ENCODE measurements at regions not wholly inside any gene's neighbourhood (a gene's known extent, or its start where the extent isn't known, plus 50 kb on each side); places are given as distances from the start of the nearest gene placed in this dataset.

- no peaks in the 10 kb centered on the region for H3K27me3 ChIP-seq (replicated peaks in 1 of 4; ENCODE audit: control insufficient read depth in 3 of 4, extremely low read depth in 1 of 4, insufficient read depth in 3 of 4, low read length in 3 of 4)
- no peak overlapping the region for H3K14ac ChIP-seq (ENCODE audit: insufficient read length)
- no peak for FAIRE-seq
- no peaks in the 10 kb centered on the region for H3K23me2 ChIP-seq (ENCODE audit: low read depth, low read length)
- no peak overlapping the region for H3K27ac ChIP-seq (ENCODE audit: low read depth, low read length)
- H3K4ac ChIP-seq (replicated peaks; ENCODE audit: insufficient read length, low read depth, low read length), result no peak overlapping the region
- no peaks in the 10 kb centered on the region for H3K4me1 ChIP-seq (replicated peaks in 1 of 4; ENCODE audit: control insufficient read depth in 3 of 4, insufficient read depth in 4 of 4, low read length in 3 of 4)
- H2BK15ac ChIP-seq (ENCODE audit: low read length), result no peak overlapping the region
- no peak overlapping the region for H2BK120ac ChIP-seq (replicated peaks; ENCODE audit: low read depth, low read length)
- no peak for DNase-seq (ENCODE audit: low read depth in 1 of 2, low spot score in 2 of 2)
- H4K5ac ChIP-seq (ENCODE audit: insufficient read length, low read depth, low read length), result no peak overlapping the region
- H3K56ac ChIP-seq (replicated peaks; ENCODE audit: insufficient read length, low read depth, low read length), result no peak overlapping the region
- no peak overlapping the region for H2AK5ac ChIP-seq (ENCODE audit: low read depth, low read length)
- no peaks in the 10 kb centered on the region for H3K9me3 ChIP-seq (ENCODE audit: insufficient read depth in 2 of 2, low read depth in 1 of 2, low read length in 1 of 2)
- H3K4me2 ChIP-seq (ENCODE audit: insufficient read depth in 1 of 2, low read depth in 2 of 2, low read length in 2 of 2), result no peak overlapping the region
- H3K79me2 ChIP-seq (ENCODE audit: control insufficient read depth in 1 of 2, insufficient read depth in 2 of 2, low read length in 2 of 2), result no peaks in the 10 kb centered on the region
- POLR2A ChIA-PET (ENCODE audit: partially characterized antibody), result no interaction called here
- no peak overlapping the region for H3K18ac ChIP-seq (ENCODE audit: extremely low read depth, low read length)
- H4K8ac ChIP-seq (ENCODE audit: extremely low read depth, insufficient read depth, low read length), result no peak overlapping the region
- CTCF ChIA-PET (ENCODE audit: partially characterized antibody), result no interaction called here
- no peak overlapping the region for H2BK20ac ChIP-seq (ENCODE audit: low read length)
- no peak overlapping the region for H3K23ac ChIP-seq (ENCODE audit: insufficient read length)
- H3K36me3 ChIP-seq (ENCODE audit: control insufficient read depth in 2 of 4, insufficient read depth in 4 of 4, low read length in 3 of 4), result no peaks in the 10 kb centered on the region
- H3K4me3 ChIP-seq (ENCODE audit: extremely low read depth in 1 of 4, insufficient read depth in 2 of 4, low read depth in 3 of 4, low read length in 4 of 4), result no peak overlapping the region
- H2BK12ac ChIP-seq (ENCODE audit: low read depth, low read length), result no peak overlapping the region
- H3K79me1 ChIP-seq (ENCODE audit: low read depth, low read length), result no peaks in the 10 kb centered on the region
- H4K91ac ChIP-seq (replicated peaks; ENCODE audit: insufficient read length, low read length), result no peak overlapping the region
- H2BK5ac ChIP-seq (ENCODE audit: low read depth, low read length), result no peak overlapping the region
- no peak overlapping the region for H2AFZ ChIP-seq (ENCODE audit: low read length)
- WGBS, 2 experiments (ENCODE audit: extremely low coverage in 1 of 2, insufficient coverage in 1 of 2, insufficient read length in 1 of 2, insufficient replicate concordance in 2 of 2, low coverage in 1 of 2, low lambda C conversion rate in 2 of 2, missing lambda C conversion rate in 1 of 2), result no CpG with 5 or more reads among the region's 4 CpGs
- H4K20me1 ChIP-seq (replicated peaks in 1 of 2; ENCODE audit: control insufficient read depth in 1 of 2, insufficient read depth in 2 of 2, low read length in 2 of 2), result no peaks in the 10 kb centered on the region
- H3K9ac ChIP-seq (replicated peaks in 1 of 4; ENCODE audit: extremely low read depth in 1 of 4, low read depth in 3 of 4, low read length in 3 of 4), result no peak overlapping the region
- TF ChIP-seq EGR1 (IDR thresholded peaks at IDR 0.05; ENCODE audit: borderline replicate concordance, low read depth, low read length) (no peak), ATF2 (IDR thresholded peaks at IDR 0.05; ENCODE audit: low read length) (no peak), KDM4A (IDR thresholded peaks at IDR 0.05; ENCODE audit: low read depth, low read length, severe bottlenecking) (no peak), RAD21 (IDR thresholded peaks at IDR 0.05 in 1 of 2, conservative IDR thresholded peaks at IDR 0.05 in 1 of 2; ENCODE audit: low read depth in 2 of 2, low read length in 2 of 2) (no peak), MAFK (IDR thresholded peaks at IDR 0.05; ENCODE audit: low read depth, low read length) (no peak), GABPA (IDR thresholded peaks at IDR 0.05; ENCODE audit: borderline replicate concordance, insufficient read depth, low read length) (no peak), HDAC2 (IDR thresholded peaks at IDR 0.05; ENCODE audit: borderline replicate concordance in 1 of 2, low read depth in 2 of 2, low read length in 2 of 2) (no peak), RNF2 (IDR thresholded peaks at IDR 0.05; ENCODE audit: borderline replicate concordance, low read depth, low read length, missing control alignments, poor library complexity, severe bottlenecking) (no peak), CBX8 (IDR thresholded peaks at IDR 0.05; ENCODE audit: borderline replicate concordance, low read depth, low read length) (no peak), CREB1 (IDR thresholded peaks at IDR 0.05) (no peak), SP1 (IDR thresholded peaks at IDR 0.05; ENCODE audit: low read depth, low read length) (no peak), NRF1 (IDR thresholded peaks at IDR 0.05; ENCODE audit: low read depth, low read length) (no peak), SP2 (IDR thresholded peaks at IDR 0.05; ENCODE audit: low read length) (no peak)
Observed at GRCh38 chr2:36165132-36165531, 190.4 kb upstream of the CRIM1 start.

All from H1 (cell line).